NCI-H146 treated with DMSO at 0.1 percent for 48 hours (cell line): ENCODE measurements at regions not wholly inside any gene's neighbourhood (a gene's known extent, or its start where the extent isn't known, plus 50 kb on each side); places are given as distances from the start of the nearest gene placed in this dataset.
"Not testable (repeated sequence)": the region's sequence is repeated elsewhere in the genome, so short reads cannot be mapped to it uniquely, and the experiment has no call there.

Experiments
- DNase-seq: peaks from one replicate; lab custom pipeline; 2025; ENCODE audit not compliant: unreplicated experiment; lab: John Stamatoyannopoulos, UW

- no peak for DNase-seq
Measured at GRCh38 chr22:23466351-23466750, 113.7 kb downstream of the IGLL1 start.

GRCh38 chr22:23464796-23465195 is 115.3 kb downstream of the IGLL1 start:
- not testable (repeated sequence) for DNase-seq

- DNase-seq, result not testable (repeated sequence)
Measured at GRCh38 chr22:23460517-23461031, 119.5 kb downstream of the IGLL1 start.

GRCh38 chr22:23459645-23460516 is 120.2 kb downstream of the IGLL1 start:
- DNase-seq, result not testable (repeated sequence)

GRCh38 chr22:23458663-23459541 is 121.2 kb downstream of the IGLL1 start:
- no peak for DNase-seq

DNA sequence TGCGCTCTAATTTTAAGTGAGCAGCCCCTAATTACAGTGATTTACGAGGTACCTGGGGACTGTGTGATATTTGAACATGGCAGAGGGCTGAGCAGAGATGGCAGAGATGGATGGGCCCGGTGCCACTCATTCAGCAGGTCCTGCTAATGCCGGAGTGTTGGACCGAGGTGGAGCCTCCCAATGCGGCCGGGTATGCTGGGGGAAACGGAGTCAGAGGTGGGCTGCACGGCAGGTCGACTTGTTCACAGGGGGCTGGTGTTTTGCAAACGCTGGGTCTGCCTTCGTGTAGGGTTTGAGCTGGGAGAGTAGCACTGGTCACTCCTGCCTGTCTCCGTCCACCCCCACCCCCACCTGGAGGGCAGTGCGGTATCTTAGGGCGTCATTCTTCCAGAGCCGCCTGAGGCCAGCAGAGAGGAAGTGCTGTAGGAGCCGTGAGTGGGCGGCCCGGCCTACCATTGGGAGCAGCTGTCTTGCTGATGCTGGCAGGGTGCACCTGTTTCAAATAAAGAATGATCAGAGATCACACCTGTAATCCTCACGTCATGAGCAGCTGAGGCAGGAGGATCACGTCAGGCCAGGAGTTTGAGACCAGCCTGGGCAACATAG is 122.6 kb downstream of the IGLL1 start:
- DNase-seq, result peak; percentile 34

GRCh38 chr22:23456666-23457379 is 123.3 kb downstream of the IGLL1 start:
- not testable (repeated sequence) for DNase-seq

DNA sequence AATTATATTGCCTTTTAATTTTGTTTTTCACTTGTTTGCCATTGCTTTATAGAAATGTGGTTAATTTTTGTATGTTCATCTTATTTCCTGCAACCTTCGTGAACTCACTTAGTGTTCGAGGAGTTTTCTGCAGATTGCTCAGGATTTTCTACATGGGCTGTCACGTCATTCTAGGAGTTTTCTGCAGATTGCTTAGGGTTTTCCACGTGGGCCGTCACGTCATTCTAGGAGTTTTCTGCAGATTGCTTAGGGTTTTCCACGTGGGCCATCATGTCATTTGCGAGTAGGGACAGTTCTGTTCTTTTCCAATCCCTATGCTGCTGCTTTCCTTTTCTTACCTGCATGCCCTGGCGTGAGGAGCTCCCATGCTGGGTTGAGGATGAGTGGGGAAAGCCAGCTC is 125.7 kb downstream of the IGLL1 start:
- DNase-seq, result not testable (repeated sequence)

DNA sequence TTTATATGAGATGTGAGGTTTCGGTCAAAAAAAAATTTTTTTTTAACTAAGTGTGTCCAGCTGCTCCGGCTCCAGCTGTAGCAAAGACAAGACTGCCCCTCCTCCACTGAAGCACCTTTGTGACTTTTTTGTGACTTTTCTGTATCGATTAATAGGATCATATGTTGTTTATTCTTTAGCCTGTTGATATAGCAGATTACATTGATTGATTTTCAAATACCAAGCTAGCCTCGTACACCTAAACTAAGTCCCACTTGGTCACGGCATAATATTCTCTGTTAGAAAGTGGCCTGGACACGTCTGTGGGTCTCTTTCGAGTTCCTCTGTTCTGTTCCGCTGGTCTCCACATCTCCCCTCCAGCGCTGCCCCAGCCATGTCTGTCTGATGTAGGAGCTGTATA is 126.8 kb downstream of the IGLL1 start:
- no peak for DNase-seq

DNA sequence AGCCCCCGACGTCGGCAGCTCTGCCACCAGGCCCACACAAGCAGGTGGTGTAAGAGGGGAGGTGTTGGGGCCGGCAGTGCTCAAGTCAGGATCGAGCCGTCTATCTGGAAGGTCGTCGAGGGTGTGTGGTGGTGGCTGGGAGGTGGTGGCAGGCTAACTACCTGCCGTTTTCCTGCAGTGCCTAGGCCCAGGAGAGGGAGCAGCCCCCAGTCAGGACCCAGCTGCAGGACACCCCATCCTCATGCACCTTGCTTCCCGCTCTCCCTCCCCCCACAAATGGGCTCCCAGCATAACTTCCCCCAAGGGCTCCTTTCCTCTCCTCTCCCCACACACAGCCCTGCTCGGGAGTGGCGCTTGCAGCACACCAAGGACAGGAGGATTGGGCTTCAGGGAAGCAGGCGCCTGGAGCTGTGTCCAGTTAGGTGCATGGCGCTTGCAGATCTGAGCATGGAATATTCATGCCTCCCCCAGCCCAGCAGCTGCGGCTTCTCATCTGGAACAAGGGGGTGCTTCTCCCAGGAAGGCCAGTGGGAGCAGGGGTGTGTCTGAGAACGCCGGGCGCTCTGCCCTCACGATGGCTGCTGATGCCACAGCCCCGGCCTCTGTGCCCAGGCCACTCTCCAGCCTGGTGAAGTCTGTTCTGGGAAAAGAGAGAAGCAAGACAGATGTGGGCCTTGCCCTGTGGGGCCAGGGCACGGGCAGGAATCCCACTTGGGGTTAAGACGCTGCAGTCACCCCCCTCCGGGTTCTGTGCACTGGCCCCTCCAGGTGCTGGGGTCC is 127.7 kb downstream of the IGLL1 start:
- no peak for DNase-seq

DNA sequence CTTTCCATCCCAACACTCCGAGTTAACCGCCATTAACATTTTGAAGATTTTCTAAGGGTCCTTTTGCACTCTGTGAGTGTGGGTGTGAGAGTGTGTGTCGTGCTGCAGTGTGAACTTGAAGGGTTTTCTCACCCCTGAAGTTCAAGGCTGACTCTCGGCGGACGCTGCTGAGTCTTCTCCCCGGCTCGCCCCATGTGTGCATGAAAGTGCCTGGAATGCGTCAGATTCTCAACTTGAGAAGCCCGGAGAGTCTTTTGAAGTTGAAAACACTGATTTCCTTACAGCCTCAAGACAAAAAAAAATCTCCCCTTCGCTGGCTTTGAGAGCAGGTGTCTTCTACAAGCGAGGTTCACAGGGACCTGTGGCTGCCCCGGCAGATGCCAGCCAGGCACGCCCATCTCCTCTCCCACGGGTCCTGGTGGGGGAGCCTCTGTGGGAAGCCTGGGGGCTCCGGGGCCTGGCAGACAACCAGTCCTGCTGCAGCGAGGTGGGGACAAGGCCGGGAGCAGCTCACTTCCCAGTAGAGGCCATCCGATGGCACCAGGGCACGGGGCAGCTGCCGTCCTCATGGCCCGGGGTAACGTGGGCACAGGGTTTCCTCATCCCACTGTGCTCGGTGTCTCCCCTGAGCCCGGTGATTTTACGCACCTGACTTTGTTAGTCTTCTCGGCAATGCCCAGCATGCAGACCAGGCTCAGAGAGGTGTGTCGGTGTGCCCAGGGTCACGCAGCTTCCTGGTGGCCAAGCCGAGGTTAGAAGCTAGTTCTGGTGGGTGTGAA is 128.4 kb downstream of the IGLL1 start:
- not testable (repeated sequence) for DNase-seq

DNA sequence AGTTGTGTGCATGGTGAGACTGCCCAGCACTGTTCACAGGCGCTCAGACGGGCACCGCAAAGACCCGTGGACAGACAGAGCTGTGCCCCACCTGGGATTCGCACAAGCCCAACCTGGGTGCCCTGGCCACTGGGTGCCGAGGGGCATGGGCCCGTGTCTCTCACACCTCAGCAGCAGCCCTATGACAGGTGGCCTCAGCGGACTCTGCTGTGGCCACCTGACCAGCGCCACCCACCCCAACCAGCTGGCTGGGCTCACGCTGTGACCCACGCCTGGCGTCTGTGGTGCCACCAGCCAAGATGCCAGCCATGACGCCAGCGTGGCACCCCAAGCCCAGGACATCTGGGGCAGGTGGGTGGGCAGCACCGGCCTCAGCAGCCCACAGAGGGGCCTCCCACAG is 129.3 kb downstream of the IGLL1 start:
- not testable (repeated sequence) for DNase-seq

DNA sequence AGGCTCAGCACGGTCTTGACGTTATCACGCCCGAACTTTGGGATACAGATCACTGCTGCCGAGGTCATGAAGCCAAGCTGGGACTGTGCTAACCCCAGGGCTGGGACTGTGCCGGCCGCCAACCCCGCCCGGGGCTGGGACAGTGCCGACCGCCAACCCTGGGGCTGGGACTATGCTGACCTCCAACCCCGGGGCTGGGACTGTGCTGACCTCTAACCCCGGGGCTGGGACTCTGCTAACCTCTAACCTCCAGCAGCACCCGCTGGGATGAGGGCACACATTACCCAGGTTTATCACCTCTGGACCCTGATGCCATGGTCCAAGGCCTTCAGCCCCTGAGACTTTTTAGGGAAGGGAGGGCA is 129.7 kb downstream of the IGLL1 start:
- DNase-seq, result no peak

DNA sequence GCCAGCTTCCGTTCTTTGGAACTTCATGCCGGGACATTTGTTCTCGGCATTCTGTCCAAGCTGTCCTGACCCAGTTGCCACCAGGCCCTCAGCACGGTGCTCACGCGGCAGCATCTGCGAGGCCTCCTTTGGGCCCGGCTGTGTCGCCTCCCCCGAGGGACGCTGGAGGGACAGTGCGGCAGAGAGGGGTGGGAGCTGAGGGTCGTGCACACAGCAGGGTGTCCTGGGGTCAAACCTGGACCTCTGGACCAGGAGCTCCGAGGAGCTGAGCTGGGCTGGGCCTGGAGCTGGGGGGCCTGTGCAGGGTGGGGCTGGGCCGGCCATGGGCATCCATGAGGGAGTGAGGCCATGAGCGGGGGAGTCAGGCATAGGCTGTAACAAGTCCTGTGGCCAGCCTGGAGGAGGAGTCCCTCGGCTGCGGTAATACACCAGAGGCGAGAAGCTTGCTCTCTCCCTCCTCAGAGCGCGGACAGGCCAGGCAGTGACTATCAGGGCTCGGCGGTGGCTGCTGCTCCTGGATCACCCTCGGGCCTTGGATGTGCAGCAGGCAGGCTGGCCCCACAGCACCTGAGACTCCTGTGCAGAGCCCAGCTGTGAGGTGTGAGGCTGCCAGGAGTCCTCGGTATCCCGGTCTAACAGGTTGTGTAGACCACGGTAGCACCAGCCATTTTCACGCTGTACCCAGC is 130.2 kb downstream of the IGLL1 start:
- DNase-seq, result not testable (repeated sequence)

GRCh38 chr22:23448499-23449288 is 131.4 kb downstream of the IGLL1 start:
- not testable (repeated sequence) for DNase-seq

- DNase-seq, result no peak
Measured at GRCh38 chr22:23446796-23447350, 133.2 kb downstream of the IGLL1 start.

DNA sequence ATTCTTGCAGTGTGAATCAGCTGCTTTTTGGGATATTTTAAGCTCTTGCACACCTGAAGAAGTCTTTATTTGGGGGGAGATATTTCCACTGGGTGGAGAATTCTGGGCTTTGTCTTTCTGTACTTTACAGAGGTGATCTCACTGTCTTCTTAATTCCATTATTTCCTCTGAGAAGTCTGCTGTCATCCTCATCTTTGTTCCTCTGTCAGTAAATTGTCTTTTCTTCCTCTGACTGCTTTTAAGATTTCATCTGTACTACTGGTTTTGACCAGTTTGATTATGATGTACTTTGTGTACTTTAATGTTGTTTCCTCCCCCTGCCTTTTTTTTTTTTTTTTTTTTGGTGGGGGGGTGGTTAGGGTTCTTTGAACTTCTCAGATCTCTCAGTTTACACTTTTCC is 133.9 kb downstream of the IGLL1 start:
- not testable (repeated sequence) for DNase-seq
